ENCODE measurements at regions not wholly inside any gene's neighbourhood (a gene's known extent, or its start where the extent isn't known, plus 50 kb on each side); places are given as distances from the start of the nearest gene placed in this dataset.

GRCh38 chr21:25300632-25301031 lies 306.6 kb downstream of the MRPL39 start:
- DNase-seq (ENCODE audit: low spot score) = no peak
- Histone ChIP-seq H3K9me3 (no peaks in the 10 kb centered on the region), H3K27me3 (replicated peaks; ENCODE audit: insufficient read depth) (no peaks in the 10 kb centered on the region), H3K27ac (no peak overlapping the region), H3K4me1 (ENCODE audit: control insufficient read depth in 1 of 2, low read depth in 2 of 2) (no peaks in the 10 kb centered on the region), H3K36me3 (no peaks in the 10 kb centered on the region), H3K4me3 (no peak overlapping the region)
- ATAC-seq (ENCODE audit: insufficient number of reproducible peaks, low FRiP score, low read depth) = no peak
- no peak for TF ChIP-seq CTCF (IDR thresholded peaks at IDR 0.05)

GRCh38 chr21:25298512-25299491 lies 308.5 kb downstream of the MRPL39 start:
- TF ChIP-seq CTCF (IDR thresholded peaks at IDR 0.05) = no peak
- Histone ChIP-seq H3K9me3 (no peaks in the 10 kb centered on the region), H3K27me3 (replicated peaks; ENCODE audit: insufficient read depth) (no peaks in the 10 kb centered on the region), H3K4me1 (ENCODE audit: control insufficient read depth in 1 of 2, low read depth in 2 of 2) (no peaks in the 10 kb centered on the region), H3K27ac (no peak overlapping the region), H3K4me3 (no peak overlapping the region), H3K36me3 (no peaks in the 10 kb centered on the region)
- ATAC-seq (ENCODE audit: insufficient number of reproducible peaks, low FRiP score, low read depth) = no peak
- no peak for DNase-seq (ENCODE audit: low spot score)

- no peak for DNase-seq (ENCODE audit: low spot score)
- TF ChIP-seq CTCF (IDR thresholded peaks at IDR 0.05) = no peak
- Histone ChIP-seq H3K36me3 (no peaks in the 10 kb centered on the region), H3K4me1 (ENCODE audit: control insufficient read depth in 1 of 2, low read depth in 2 of 2) (no peaks in the 10 kb centered on the region), H3K9me3 (no peaks in the 10 kb centered on the region), H3K27ac (no peak overlapping the region), H3K4me3 (no peak overlapping the region), H3K27me3 (replicated peaks; ENCODE audit: insufficient read depth) (no peaks in the 10 kb centered on the region)
- ATAC-seq (ENCODE audit: insufficient number of reproducible peaks, low FRiP score, low read depth) = no peak
Observed at GRCh38 chr21:25297117-25297516, 310.2 kb downstream of the MRPL39 start.

GRCh38 chr21:25296252-25296651 lies 311.0 kb downstream of the MRPL39 start:
- H3K27me3 ChIP-seq (replicated peaks; ENCODE audit: insufficient read depth) = no peaks in the 10 kb centered on the region
- no peak overlapping the region for H3K27ac ChIP-seq
- no peaks in the 10 kb centered on the region for H3K36me3 ChIP-seq
- no peak for TF ChIP-seq CTCF (IDR thresholded peaks at IDR 0.05)
- H3K4me1 ChIP-seq (ENCODE audit: control insufficient read depth in 1 of 2, low read depth in 2 of 2) = no peaks in the 10 kb centered on the region
- ATAC-seq (ENCODE audit: insufficient number of reproducible peaks, low FRiP score, low read depth) (no peak), DNase-seq (ENCODE audit: low spot score) (no peak)
- H3K9me3 ChIP-seq = no peaks in the 10 kb centered on the region
- no peak overlapping the region for H3K4me3 ChIP-seq

GRCh38 chr21:25292396-25292795 lies 314.9 kb downstream of the MRPL39 start:
- ATAC-seq (ENCODE audit: insufficient number of reproducible peaks, low FRiP score, low read depth) (no peak), DNase-seq (ENCODE audit: low spot score) (no peak)
- no peaks in the 10 kb centered on the region for H3K9me3 ChIP-seq
- no peaks in the 10 kb centered on the region for H3K27me3 ChIP-seq (replicated peaks; ENCODE audit: insufficient read depth)
- H3K4me3 ChIP-seq = no peak overlapping the region
- TF ChIP-seq CTCF (IDR thresholded peaks at IDR 0.05) = no peak
- no peaks in the 10 kb centered on the region for H3K36me3 ChIP-seq
- no peak overlapping the region for H3K27ac ChIP-seq
- no peaks in the 10 kb centered on the region for H3K4me1 ChIP-seq (ENCODE audit: control insufficient read depth in 1 of 2, low read depth in 2 of 2)
